Loucy (cell line): ENCODE measurements at regions not wholly inside any gene's neighbourhood (a gene's known extent, or its start where the extent isn't known, plus 50 kb on each side); places are given as distances from the start of the nearest gene placed in this dataset.

Experiments used
- EZH2phosphoT487 ChIP-seq: fragments of 200-600 bp; IDR thresholded peaks from 2 replicates; pipeline ENCODE4 v1.6.1; 2018; ENCODE audit warnings: antibody characterized with exemption, mild to moderate bottlenecking, moderate library complexity, borderline replicate concordance
- TF ChIP-seq, protein P1 (sequence below): fragments of 200-600 bp; sonication (generic); conservative IDR thresholded peaks from 2 replicates; pipeline ENCODE4 v1.5.1; 2014; ENCODE audit warnings: mild to moderate bottlenecking, antibody characterized with exemption, low read length

DNA sequence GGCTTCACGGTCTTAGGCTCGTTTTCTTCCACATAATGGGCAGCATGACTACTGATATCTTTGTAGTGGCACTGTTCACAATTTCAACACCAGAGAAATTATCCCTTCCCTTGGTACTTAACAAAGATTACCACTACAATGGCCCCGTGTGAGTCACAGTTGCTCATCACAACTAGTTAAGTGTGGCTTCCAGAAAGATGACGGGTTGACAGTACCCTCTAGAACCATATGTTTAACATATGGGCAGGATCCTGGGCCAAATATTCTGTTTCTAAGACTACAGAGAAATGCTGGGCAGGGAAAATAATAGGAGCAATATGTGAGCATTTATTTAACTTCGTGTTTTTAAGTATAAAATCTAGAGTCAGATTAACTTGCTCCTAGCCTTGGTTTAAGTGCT, 780.1 kb upstream of the LINC00305 start:
- TF ChIP-seq, protein P1, sequence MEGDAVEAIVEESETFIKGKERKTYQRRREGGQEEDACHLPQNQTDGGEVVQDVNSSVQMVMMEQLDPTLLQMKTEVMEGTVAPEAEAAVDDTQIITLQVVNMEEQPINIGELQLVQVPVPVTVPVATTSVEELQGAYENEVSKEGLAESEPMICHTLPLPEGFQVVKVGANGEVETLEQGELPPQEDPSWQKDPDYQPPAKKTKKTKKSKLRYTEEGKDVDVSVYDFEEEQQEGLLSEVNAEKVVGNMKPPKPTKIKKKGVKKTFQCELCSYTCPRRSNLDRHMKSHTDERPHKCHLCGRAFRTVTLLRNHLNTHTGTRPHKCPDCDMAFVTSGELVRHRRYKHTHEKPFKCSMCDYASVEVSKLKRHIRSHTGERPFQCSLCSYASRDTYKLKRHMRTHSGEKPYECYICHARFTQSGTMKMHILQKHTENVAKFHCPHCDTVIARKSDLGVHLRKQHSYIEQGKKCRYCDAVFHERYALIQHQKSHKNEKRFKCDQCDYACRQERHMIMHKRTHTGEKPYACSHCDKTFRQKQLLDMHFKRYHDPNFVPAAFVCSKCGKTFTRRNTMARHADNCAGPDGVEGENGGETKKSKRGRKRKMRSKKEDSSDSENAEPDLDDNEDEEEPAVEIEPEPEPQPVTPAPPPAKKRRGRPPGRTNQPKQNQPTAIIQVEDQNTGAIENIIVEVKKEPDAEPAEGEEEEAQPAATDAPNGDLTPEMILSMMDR, result no peak
- no peak for TF ChIP-seq EZH2phosphoT487
